HL-60 (cell line): ENCODE measurements at regions not wholly inside any gene's neighbourhood (a gene's known extent, or its start where the extent isn't known, plus 50 kb on each side); places are given as distances from the start of the nearest gene placed in this dataset.

Experiments used
- POLR2AphosphoS5 ChIP-seq: IDR thresholded peaks from 2 replicates; pipeline ENCODE4 v1.6.1; 2012; ENCODE audit warnings: low read depth
- TF ChIP-seq, protein P1 (sequence below): IDR thresholded peaks from one replicate; pipeline ENCODE4 v1.5.1; 2011; ENCODE audit warnings: low read length, control low read depth, inconsistent platforms; ENCODE audit not compliant: insufficient read depth

GRCh38 chrX:35675151-35675550 lies 123.0 kb upstream of the MAGEB16 start:
- TF ChIP-seq, protein P1, sequence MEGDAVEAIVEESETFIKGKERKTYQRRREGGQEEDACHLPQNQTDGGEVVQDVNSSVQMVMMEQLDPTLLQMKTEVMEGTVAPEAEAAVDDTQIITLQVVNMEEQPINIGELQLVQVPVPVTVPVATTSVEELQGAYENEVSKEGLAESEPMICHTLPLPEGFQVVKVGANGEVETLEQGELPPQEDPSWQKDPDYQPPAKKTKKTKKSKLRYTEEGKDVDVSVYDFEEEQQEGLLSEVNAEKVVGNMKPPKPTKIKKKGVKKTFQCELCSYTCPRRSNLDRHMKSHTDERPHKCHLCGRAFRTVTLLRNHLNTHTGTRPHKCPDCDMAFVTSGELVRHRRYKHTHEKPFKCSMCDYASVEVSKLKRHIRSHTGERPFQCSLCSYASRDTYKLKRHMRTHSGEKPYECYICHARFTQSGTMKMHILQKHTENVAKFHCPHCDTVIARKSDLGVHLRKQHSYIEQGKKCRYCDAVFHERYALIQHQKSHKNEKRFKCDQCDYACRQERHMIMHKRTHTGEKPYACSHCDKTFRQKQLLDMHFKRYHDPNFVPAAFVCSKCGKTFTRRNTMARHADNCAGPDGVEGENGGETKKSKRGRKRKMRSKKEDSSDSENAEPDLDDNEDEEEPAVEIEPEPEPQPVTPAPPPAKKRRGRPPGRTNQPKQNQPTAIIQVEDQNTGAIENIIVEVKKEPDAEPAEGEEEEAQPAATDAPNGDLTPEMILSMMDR = no peak
- TF ChIP-seq POLR2AphosphoS5 = no peak
